ENCODE measurements at regions not wholly inside any gene's neighbourhood (a gene's known extent, or its start where the extent isn't known, plus 50 kb on each side); places are given as distances from the start of the nearest gene placed in this dataset.

- no peak for DNase-seq (ENCODE audit: low read depth in 2 of 2)
These were observed 55.2 kb upstream of the TAGAP start for GRCh38 chr6:159099961-159100360.

- DNase-seq (ENCODE audit: low read depth in 2 of 2), result no peak
These were observed 54.5 kb upstream of the TAGAP start for GRCh38 chr6:159099276-159099675.

- peak in 1 of 2 donors; percentile 44 for DNase-seq (ENCODE audit: low read depth in 2 of 2)
These were observed 53.9 kb upstream of the TAGAP start for GRCh38 chr6:159098636-159099106.

- DNase-seq (ENCODE audit: low read depth in 2 of 2), result peak in 1 of 2 donors; percentile 66
These were observed 52.5 kb upstream of the TAGAP start for GRCh38 chr6:159097256-159097655.

GRCh38 chr6:159095616-159096015, 50.8 kb upstream of the TAGAP start:
- DNase-seq (ENCODE audit: low read depth in 2 of 2), result no peak

GRCh38 chr6:159094444-159095252, 49.9 kb upstream of the TAGAP start:
- peak in 1 of 2 donors; percentile 50 for DNase-seq (ENCODE audit: low read depth in 2 of 2)

Data from stimulated activated CD4-positive, alpha-beta T cell treated with anti-CD3 and anti-CD28 coated beads, Interleukin-4, amount 100 ng/mL, for 48 hours (primary cell).